ENCODE measurements at regions not wholly inside any gene's neighbourhood (a gene's known extent, or its start where the extent isn't known, plus 50 kb on each side); places are given as distances from the start of the nearest gene placed in this dataset.

GRCh38 chr10:51020200-51020599 lies 54.1 kb upstream of the PRKG1 start:
- TF ChIP-seq, protein P1, sequence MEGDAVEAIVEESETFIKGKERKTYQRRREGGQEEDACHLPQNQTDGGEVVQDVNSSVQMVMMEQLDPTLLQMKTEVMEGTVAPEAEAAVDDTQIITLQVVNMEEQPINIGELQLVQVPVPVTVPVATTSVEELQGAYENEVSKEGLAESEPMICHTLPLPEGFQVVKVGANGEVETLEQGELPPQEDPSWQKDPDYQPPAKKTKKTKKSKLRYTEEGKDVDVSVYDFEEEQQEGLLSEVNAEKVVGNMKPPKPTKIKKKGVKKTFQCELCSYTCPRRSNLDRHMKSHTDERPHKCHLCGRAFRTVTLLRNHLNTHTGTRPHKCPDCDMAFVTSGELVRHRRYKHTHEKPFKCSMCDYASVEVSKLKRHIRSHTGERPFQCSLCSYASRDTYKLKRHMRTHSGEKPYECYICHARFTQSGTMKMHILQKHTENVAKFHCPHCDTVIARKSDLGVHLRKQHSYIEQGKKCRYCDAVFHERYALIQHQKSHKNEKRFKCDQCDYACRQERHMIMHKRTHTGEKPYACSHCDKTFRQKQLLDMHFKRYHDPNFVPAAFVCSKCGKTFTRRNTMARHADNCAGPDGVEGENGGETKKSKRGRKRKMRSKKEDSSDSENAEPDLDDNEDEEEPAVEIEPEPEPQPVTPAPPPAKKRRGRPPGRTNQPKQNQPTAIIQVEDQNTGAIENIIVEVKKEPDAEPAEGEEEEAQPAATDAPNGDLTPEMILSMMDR (IDR thresholded peaks at IDR 0.05): no peak
- H3K4me3 Mint-ChIP-seq: no peak overlapping the region
- H3K9me3 Mint-ChIP-seq: no peaks in the 10 kb centered on the region
- no peaks in the 10 kb centered on the region for H3K4me1 Mint-ChIP-seq
- H3K27me3 Mint-ChIP-seq (ENCODE audit: low read depth, poor library complexity): peaks cover 4% of the 10 kb centered on the region
- no peaks in the 10 kb centered on the region for H3K36me3 Mint-ChIP-seq (ENCODE audit: low read depth)
- no peak overlapping the region for H3K27ac Mint-ChIP-seq
- DNase-seq: no peak

DNA sequence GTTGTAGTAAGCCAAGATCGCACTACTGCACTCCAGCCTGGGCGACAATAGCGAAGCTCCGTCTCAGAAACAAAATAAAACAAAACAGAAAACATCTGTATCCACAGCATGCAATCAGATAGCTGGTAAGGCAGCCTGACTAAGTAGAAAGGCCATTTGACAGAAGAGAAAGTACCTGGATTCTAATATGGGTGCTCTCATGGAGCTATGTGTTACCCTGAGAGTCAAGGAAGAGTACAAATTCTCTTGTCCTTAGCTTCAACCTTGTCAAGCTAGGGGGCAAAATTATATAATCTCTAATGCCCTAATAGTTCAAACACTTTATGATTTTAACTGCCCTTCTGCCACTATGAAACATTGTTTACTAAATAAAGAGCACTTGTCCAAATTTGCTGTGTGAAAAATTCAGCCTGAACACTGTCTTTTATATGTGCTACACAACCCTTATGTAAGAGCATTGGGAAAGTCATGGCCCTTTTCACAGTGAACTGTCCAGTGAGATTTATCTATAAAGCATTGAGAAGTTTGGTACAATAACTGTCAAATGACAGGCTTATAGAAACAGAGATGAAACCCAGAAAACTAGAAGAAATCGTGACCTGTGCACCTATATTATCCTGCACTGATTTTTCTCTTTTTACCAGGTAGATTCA lies 51.2 kb upstream of the PRKG1 start:
- H3K27ac Mint-ChIP-seq: no peak overlapping the region
- H3K27me3 Mint-ChIP-seq (ENCODE audit: low read depth, poor library complexity): peaks cover 4% of the 10 kb centered on the region
- no peaks in the 10 kb centered on the region for H3K9me3 Mint-ChIP-seq
- no peak for DNase-seq
- H3K4me3 Mint-ChIP-seq: no peak overlapping the region
- TF ChIP-seq, protein P1 (IDR thresholded peaks at IDR 0.05): no peak
- H3K36me3 Mint-ChIP-seq (ENCODE audit: low read depth): no peaks in the 10 kb centered on the region
- H3K4me1 Mint-ChIP-seq: no peaks in the 10 kb centered on the region

DNA sequence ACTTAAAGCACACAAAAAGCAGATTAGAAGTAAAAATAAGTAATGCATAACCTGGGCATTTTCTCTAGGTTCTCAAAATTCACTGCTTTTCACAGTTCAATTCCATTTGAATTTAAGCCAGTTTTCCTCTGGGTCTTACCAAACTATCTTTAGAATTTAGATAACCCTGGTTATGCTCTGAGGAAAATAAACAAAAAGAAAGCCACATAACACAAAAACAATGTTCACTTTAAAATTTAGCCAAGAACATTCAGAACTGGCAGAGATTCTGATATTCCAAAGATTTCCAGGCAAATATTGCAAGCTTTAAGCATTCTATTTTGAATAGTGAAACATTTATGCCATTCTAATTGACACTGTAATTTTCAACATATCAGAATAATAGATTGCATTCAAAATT lies 50.7 kb upstream of the PRKG1 start:
- Mint-ChIP-seq H3K9me3 (no peaks in the 10 kb centered on the region), H3K36me3 (ENCODE audit: low read depth) (no peaks in the 10 kb centered on the region), H3K4me1 (no peaks in the 10 kb centered on the region), H3K4me3 (no peak overlapping the region), H3K27ac (no peak overlapping the region), H3K27me3 (ENCODE audit: low read depth, poor library complexity) (peaks cover 4% of the 10 kb centered on the region)
- TF ChIP-seq, protein P1 (IDR thresholded peaks at IDR 0.05): no peak
- no peak for DNase-seq

All from nephron progenitor cell (in vitro differentiated cells).